ENCODE measurements at regions not wholly inside any gene's neighbourhood (a gene's known extent, or its start where the extent isn't known, plus 50 kb on each side); places are given as distances from the start of the nearest gene placed in this dataset.

GRCh38 chr11:95678988-95679387 lies 110.6 kb downstream of the FAM76B start:
- Histone ChIP-seq H3K4me1 (ENCODE audit: insufficient read depth) (peaks cover 13% of the 10 kb centered on the region), H3K9me3 (ENCODE audit: low read depth) (no peaks in the 10 kb centered on the region), H4K20me1 (ENCODE audit: insufficient read depth, poor library complexity, severe bottlenecking) (no peaks in the 10 kb centered on the region), H3K9me2 (replicated peaks; ENCODE audit: insufficient read depth) (no peaks in the 10 kb centered on the region), H3K27me3 (no peaks in the 10 kb centered on the region), H3K4me3 (no peak overlapping the region), H3K4me2 (no peak overlapping the region), H3K79me2 (no peaks in the 10 kb centered on the region), H3K27ac (no peak overlapping the region), H2AFZ (no peak overlapping the region), H3K36me3 (replicated peaks; ENCODE audit: insufficient read depth, low read depth) (no peaks in the 10 kb centered on the region)
- DNase-seq (ENCODE audit: low spot score) = no peak
- WGBS (ENCODE audit: low lambda C conversion rate, missing lambda C conversion rate) = 94% methylated on average over 4 of the region's 4 CpGs
- TF ChIP-seq EZH2 (IDR thresholded peaks at IDR 0.05; ENCODE audit: borderline replicate concordance) (no peak), EZH2phosphoT487 (IDR thresholded peaks at IDR 0.05; ENCODE audit: low read depth, severe bottlenecking, unreplicated experiment) (no peak), CTCF (IDR thresholded peaks at IDR 0.05; ENCODE audit: poor library complexity) (no peak)

GRCh38 chr11:95676308-95676707 lies 113.3 kb downstream of the FAM76B start:
- Histone ChIP-seq H3K36me3 (replicated peaks; ENCODE audit: insufficient read depth, low read depth) (no peaks in the 10 kb centered on the region), H2AFZ (no peak overlapping the region), H3K4me3 (no peak overlapping the region), H3K4me1 (ENCODE audit: insufficient read depth) (peaks cover 13% of the 10 kb centered on the region), H3K9me2 (replicated peaks; ENCODE audit: insufficient read depth) (no peaks in the 10 kb centered on the region), H3K27ac (no peak overlapping the region), H3K9me3 (ENCODE audit: low read depth) (no peaks in the 10 kb centered on the region), H3K79me2 (no peaks in the 10 kb centered on the region), H4K20me1 (ENCODE audit: insufficient read depth, poor library complexity, severe bottlenecking) (no peaks in the 10 kb centered on the region), H3K27me3 (no peaks in the 10 kb centered on the region), H3K4me2 (no peak overlapping the region)
- WGBS (ENCODE audit: low lambda C conversion rate, missing lambda C conversion rate) = 86% methylated on average over 4 of the region's 4 CpGs
- TF ChIP-seq CTCF (IDR thresholded peaks at IDR 0.05; ENCODE audit: poor library complexity) = no peak
- no peak for TF ChIP-seq EZH2phosphoT487 (IDR thresholded peaks at IDR 0.05; ENCODE audit: low read depth, severe bottlenecking, unreplicated experiment)
- no peak for DNase-seq (ENCODE audit: low spot score)

- TF ChIP-seq EZH2 (IDR thresholded peaks at IDR 0.05; ENCODE audit: borderline replicate concordance) (no peak), CTCF (IDR thresholded peaks at IDR 0.05; ENCODE audit: poor library complexity) (no peak), EZH2phosphoT487 (IDR thresholded peaks at IDR 0.05; ENCODE audit: low read depth, severe bottlenecking, unreplicated experiment) (no peak)
- H2AFZ ChIP-seq = no peak overlapping the region
- H3K27ac ChIP-seq = no peak overlapping the region
- peaks cover 10% of the 10 kb centered on the region for H3K4me1 ChIP-seq (ENCODE audit: insufficient read depth)
- no peaks in the 10 kb centered on the region for H4K20me1 ChIP-seq (ENCODE audit: insufficient read depth, poor library complexity, severe bottlenecking)
- H3K4me2 ChIP-seq = no peak overlapping the region
- H3K4me3 ChIP-seq = no peak overlapping the region
- no peaks in the 10 kb centered on the region for H3K36me3 ChIP-seq (replicated peaks; ENCODE audit: insufficient read depth, low read depth)
- H3K9me3 ChIP-seq (ENCODE audit: low read depth) = no peaks in the 10 kb centered on the region
- no peaks in the 10 kb centered on the region for H3K79me2 ChIP-seq
- H3K27me3 ChIP-seq = no peaks in the 10 kb centered on the region
- no peaks in the 10 kb centered on the region for H3K9me2 ChIP-seq (replicated peaks; ENCODE audit: insufficient read depth)
- WGBS (ENCODE audit: low lambda C conversion rate, missing lambda C conversion rate) = 79% methylated on average over 2 of the region's 2 CpGs
- no peak for DNase-seq (ENCODE audit: low spot score)
Measured at GRCh38 chr11:95675585-95675984, 114.0 kb downstream of the FAM76B start.
